Caco-2 (cell line): ENCODE measurements at regions not wholly inside any gene's neighbourhood (a gene's known extent, or its start where the extent isn't known, plus 50 kb on each side); places are given as distances from the start of the nearest gene placed in this dataset.

Experiments used
- BruUV-seq: library from RNA; stranded (reverse); fragments of 400-500 nt; replicated peaks from 2 replicates; lab custom pipeline; 2021; lab: Mats Ljungman, UMichigan
- CTCF ChIA-PET: fragments of 300-600 bp; sonication (Branson Sonifier 250); formaldehyde crosslinking; loops from one replicate; lab custom pipeline; 2022; ENCODE audit warnings: antibody characterized with exemption; lab: Charles Lee
- POLR2A ChIA-PET: fragments of 300-600 bp; sonication (Branson Sonifier 250); formaldehyde crosslinking; loops from one replicate; lab custom pipeline; 2022; ENCODE audit warnings: antibody characterized with exemption; lab: Charles Lee
- DNase-seq, 2 experiments: peaks; one replicate each; pipeline versions ENCODE4 v3.0.0 to v3.0.0-alpha.2; 2020 to 2022
- H3K27me3 ChIP-seq: replicated peaks from 2 replicates; pipeline ENCODE4 v1.6.0; 2011; ENCODE audit warnings: low read length; ENCODE audit not compliant: control insufficient read depth, insufficient read depth
- H3K36me3 ChIP-seq: 2 replicates; pipeline ENCODE4 v1.5.1; 2011; ENCODE audit warnings: low read length; ENCODE audit not compliant: control insufficient read depth, insufficient read depth
- H3K4me1 ChIP-seq: fragments of 250-450 bp; sonication (Bioruptor Pico); 2 replicates; pipeline ENCODE4 v1.5.1; 2020; ENCODE audit warnings: mild to moderate bottlenecking
- H3K4me3 ChIP-seq: 2 replicates; pipeline ENCODE4 v1.5.1; 2011; ENCODE audit warnings: low read depth, mild to moderate bottlenecking, control low read depth, low read length
- H3K9me3 ChIP-seq: fragments of 250-450 bp; sonication (Bioruptor Pico); 2 replicates; pipeline ENCODE4 v1.5.1; 2020; ENCODE audit warnings: mild to moderate bottlenecking, moderate library complexity
- H3K27ac Mint-ChIP-seq: one replicate; pipeline ENCODE4 v1.8.0; 2022; ENCODE audit warnings: mixed read lengths; ENCODE audit not compliant: unreplicated experiment
- H3K27me3 Mint-ChIP-seq: one replicate; pipeline ENCODE4 v1.8.0; 2022; ENCODE audit warnings: mixed read lengths; ENCODE audit not compliant: insufficient read depth, unreplicated experiment
- H3K36me3 Mint-ChIP-seq: one replicate; pipeline ENCODE4 v1.8.0; 2022; ENCODE audit warnings: mild to moderate bottlenecking, mixed read lengths; ENCODE audit not compliant: insufficient read depth, unreplicated experiment
- H3K4me1 Mint-ChIP-seq: one replicate; pipeline ENCODE4 v1.8.0; 2022; ENCODE audit warnings: low read depth, mixed read lengths; ENCODE audit not compliant: unreplicated experiment
- H3K4me3 Mint-ChIP-seq: one replicate; pipeline ENCODE4 v1.8.0; 2022; ENCODE audit warnings: mild to moderate bottlenecking, moderate library complexity, mixed read lengths; ENCODE audit not compliant: unreplicated experiment
- H3K9me3 Mint-ChIP-seq: one replicate; pipeline ENCODE4 v1.8.0; 2022; ENCODE audit warnings: mixed read lengths; ENCODE audit not compliant: unreplicated experiment
- CTCF ChIP-seq, 2 experiments: fragments of 200-600 bp in 1 of 2; IDR thresholded peaks; 1 replicate in 1 of 2; 2 replicates in 1 of 2; pipeline versions ENCODE4 v1.5.1 to v1.8.0; 2011 to 2022; ENCODE audit warnings: antibody characterized with exemption in 1 of 2, control low read depth in 1 of 2, inconsistent platforms in 1 of 2, low read depth in 1 of 2, low read length in 1 of 2, mild to moderate bottlenecking in 1 of 2, moderate library complexity in 1 of 2; ENCODE audit not compliant: insufficient read depth in 1 of 2, severe bottlenecking in 1 of 2, unreplicated experiment in 1 of 2
- intact Hi-C: fragments of 100-400 bp; cut with micrococcal nuclease; formaldehyde crosslinking; loops from one replicate; pipeline ENCODE4 v1.10.0; 2022; ENCODE audit not compliant: unreplicated experiment

DNA sequence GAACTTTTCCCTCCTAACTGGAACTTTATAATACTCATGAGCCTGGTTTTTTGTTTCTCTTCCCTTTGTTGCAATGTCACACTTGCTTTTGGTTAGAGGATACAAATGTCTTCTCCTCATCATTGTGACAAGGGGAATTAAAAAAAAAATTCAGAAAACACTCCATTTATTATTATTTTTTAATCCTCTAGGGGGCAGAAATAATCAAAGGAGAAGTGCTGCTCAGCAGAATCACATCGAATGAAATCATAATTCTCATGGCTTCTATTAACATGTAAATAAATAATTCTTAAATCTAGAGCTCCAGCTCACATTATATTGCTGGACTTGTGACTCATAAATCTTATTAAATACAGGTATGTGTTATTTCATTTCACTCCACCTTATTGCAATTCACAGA lies 273.8 kb downstream of the TRIB2 start:
- Mint-ChIP-seq H3K4me1 (no peaks in the 10 kb centered on the region), H3K27me3 (peaks cover 3% of the 10 kb centered on the region), H3K4me3 (no peak overlapping the region), H3K9me3 (no peaks in the 10 kb centered on the region), H3K27ac (no peak overlapping the region), H3K36me3 (no peaks in the 10 kb centered on the region)
- Histone ChIP-seq H3K4me1 (no peaks in the 10 kb centered on the region), H3K9me3 (no peaks in the 10 kb centered on the region), H3K27me3 (no peaks in the 10 kb centered on the region), H3K36me3 (no peaks in the 10 kb centered on the region), H3K4me3 (no peak overlapping the region)
- no peak for DNase-seq
- POLR2A ChIA-PET: no interaction called here
- CTCF ChIA-PET: no interaction called here
- intact Hi-C loops: no loop called here
- peak; percentile 4 to 17 for TF ChIP-seq CTCF (IDR thresholded peaks at IDR 0.05; ENCODE audit: insufficient read depth in 1 of 2, low read depth in 1 of 2, low read length in 1 of 2, severe bottlenecking in 1 of 2, unreplicated experiment in 1 of 2)
- BruUV-seq: no TSS peak

- BruUV-seq: no TSS peak
- Mint-ChIP-seq H3K4me1 (no peaks in the 10 kb centered on the region), H3K4me3 (no peak overlapping the region), H3K27me3 (peaks cover 4% of the 10 kb centered on the region), H3K27ac (no peak overlapping the region), H3K36me3 (no peaks in the 10 kb centered on the region), H3K9me3 (no peaks in the 10 kb centered on the region)
- no peak for DNase-seq
- no peak for TF ChIP-seq CTCF (IDR thresholded peaks at IDR 0.05; ENCODE audit: insufficient read depth in 1 of 2, low read depth in 1 of 2, low read length in 1 of 2, severe bottlenecking in 1 of 2, unreplicated experiment in 1 of 2)
- no peaks in the 10 kb centered on the region for H3K4me1 ChIP-seq
- CTCF ChIA-PET: no interaction called here
- POLR2A ChIA-PET: no interaction called here
- no peak overlapping the region for H3K4me3 ChIP-seq
- no peaks in the 10 kb centered on the region for H3K27me3 ChIP-seq
- intact Hi-C loops: no loop called here
- no peaks in the 10 kb centered on the region for H3K36me3 ChIP-seq
- H3K9me3 ChIP-seq: no peaks in the 10 kb centered on the region
Measured at GRCh38 chr2:12998685-12999084, 281.9 kb downstream of the TRIB2 start.

DNA sequence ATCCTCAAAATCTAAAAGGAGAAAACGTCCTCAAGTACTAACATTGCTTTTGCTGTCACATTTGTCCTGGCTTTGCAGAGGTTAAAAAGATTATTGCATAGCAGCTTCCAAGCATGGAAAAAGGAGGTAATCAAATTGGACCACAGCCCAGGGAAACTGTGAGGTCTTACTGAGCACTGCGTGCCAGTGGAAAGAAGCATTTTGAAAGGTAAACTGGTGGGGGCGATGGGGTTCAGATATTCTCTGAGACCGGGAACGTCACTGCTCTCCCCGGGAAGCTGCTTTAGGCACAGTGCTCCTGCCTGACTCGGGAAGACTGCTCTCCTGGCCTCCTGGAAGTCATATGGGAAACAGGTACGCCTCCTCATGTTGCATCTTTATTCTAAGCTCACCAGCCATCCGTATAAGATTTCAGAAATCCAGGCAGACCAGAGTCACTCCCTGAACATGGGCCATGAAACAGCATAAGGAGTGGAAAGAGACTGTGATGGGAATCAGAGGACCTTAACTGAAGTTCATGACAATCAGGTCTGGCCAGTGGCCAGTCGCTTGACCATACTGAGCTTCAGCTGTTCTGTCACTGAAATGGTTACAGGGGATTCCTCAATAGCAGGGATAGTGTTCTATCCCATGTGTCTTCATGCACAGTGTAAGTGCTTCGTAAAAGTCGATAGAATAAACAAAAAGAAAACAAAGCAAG lies 284.1 kb downstream of the TRIB2 start:
- H3K9me3 ChIP-seq: no peaks in the 10 kb centered on the region; the same call in 1 of the 2 replicates
- no peak for DNase-seq
- H3K4me1 ChIP-seq: no peaks in the 10 kb centered on the region
- intact Hi-C loops: no loop called here
- no peaks in the 10 kb centered on the region for H3K36me3 ChIP-seq
- ChIA-PET CTCF (no interaction called here), POLR2A (no interaction called here)
- no TSS peak for BruUV-seq
- no peaks in the 10 kb centered on the region for H3K9me3 Mint-ChIP-seq
- no peak overlapping the region for H3K4me3 Mint-ChIP-seq
- H3K4me1 Mint-ChIP-seq: no peaks in the 10 kb centered on the region
- H3K27me3 Mint-ChIP-seq: peaks cover 6% of the 10 kb centered on the region
- H3K4me3 ChIP-seq: no peak overlapping the region
- H3K27ac Mint-ChIP-seq: no peak overlapping the region
- TF ChIP-seq CTCF (IDR thresholded peaks at IDR 0.05; ENCODE audit: insufficient read depth in 1 of 2, low read depth in 1 of 2, low read length in 1 of 2, severe bottlenecking in 1 of 2, unreplicated experiment in 1 of 2): no peak
- no peaks in the 10 kb centered on the region for H3K36me3 Mint-ChIP-seq
- H3K27me3 ChIP-seq: no peaks in the 10 kb centered on the region
